HEK293T (cell line): ENCODE measurements at regions not wholly inside any gene's neighbourhood (a gene's known extent, or its start where the extent isn't known, plus 50 kb on each side); places are given as distances from the start of the nearest gene placed in this dataset.

ENCODE experiments used
- BHLHE40 ChIP-seq: fragments of 450-650 bp; IDR thresholded peaks from 2 replicates; pipeline ENCODE4 v1.6.1; 2016; ENCODE audit warnings: mild to moderate bottlenecking, moderate library complexity, borderline replicate concordance
- FOXK2 ChIP-seq: fragments of 450-650 bp; IDR thresholded peaks from 2 replicates; pipeline ENCODE4 v1.6.1; 2016; ENCODE audit warnings: mild to moderate bottlenecking
- NFRKB ChIP-seq: fragments of 450-650 bp; IDR thresholded peaks from 2 replicates; pipeline ENCODE4 v1.6.1; 2016; ENCODE audit warnings: mild to moderate bottlenecking, moderate library complexity
- PKNOX1 ChIP-seq: fragments of 450-650 bp; IDR thresholded peaks from 2 replicates; pipeline ENCODE4 v1.6.1; 2016

- no peak for TF ChIP-seq BHLHE40
- TF ChIP-seq NFRKB, result no peak
- TF ChIP-seq PKNOX1, result no peak
- no peak for TF ChIP-seq FOXK2
These were observed 133.7 kb upstream of the CAV2 start for GRCh38 chr7:116365797-116366196.
